ENCODE measurements at regions not wholly inside any gene's neighbourhood (a gene's known extent, or its start where the extent isn't known, plus 50 kb on each side); places are given as distances from the start of the nearest gene placed in this dataset.

DNA sequence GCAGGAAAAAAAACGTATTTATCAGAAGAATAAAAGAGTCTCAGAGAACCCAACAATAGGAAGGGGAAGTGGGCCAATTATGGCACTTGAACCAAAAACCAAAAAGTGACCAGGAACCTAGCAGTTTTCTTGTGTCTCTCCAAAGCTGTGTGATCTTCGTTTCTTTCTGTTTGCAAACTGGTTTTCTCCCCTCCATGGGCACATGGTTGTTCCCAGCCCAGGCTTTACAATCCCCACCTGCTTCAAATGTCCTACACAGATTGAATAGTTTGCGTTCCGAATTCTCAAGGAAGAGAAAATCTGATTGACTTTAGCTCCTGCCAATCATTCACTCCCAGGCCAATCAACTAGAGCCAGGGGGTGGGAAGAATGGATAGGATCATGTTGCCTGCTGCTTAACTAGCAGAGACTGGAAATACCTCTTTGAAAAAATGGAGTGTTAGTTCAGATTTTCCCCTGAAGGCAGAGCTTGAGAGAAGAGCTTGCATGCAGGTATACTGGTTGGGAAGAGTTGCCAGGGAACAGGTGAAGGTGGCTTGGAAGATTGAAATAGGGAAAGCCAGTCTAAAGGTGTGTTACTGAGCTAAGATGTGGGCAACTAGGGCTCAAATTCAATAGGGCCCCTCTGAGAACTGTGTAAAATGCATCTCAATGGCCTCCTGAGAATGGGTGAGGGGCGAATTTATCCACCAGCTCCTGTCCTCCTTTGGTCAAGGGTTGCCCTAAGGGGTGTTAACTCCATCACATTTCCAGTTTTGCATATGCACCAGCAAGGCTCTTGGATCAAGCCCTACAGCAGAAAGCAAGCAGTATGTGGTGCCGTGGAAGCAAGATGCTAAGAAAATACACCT, 106.4 kb upstream of the SRRM4 start:
- no peak for TF ChIP-seq EZH2 (IDR thresholded peaks at IDR 0.05; ENCODE audit: borderline replicate concordance, insufficient read depth, low read depth, low read length, poor library complexity, severe bottlenecking)
- TF ChIP-seq, protein P1, sequence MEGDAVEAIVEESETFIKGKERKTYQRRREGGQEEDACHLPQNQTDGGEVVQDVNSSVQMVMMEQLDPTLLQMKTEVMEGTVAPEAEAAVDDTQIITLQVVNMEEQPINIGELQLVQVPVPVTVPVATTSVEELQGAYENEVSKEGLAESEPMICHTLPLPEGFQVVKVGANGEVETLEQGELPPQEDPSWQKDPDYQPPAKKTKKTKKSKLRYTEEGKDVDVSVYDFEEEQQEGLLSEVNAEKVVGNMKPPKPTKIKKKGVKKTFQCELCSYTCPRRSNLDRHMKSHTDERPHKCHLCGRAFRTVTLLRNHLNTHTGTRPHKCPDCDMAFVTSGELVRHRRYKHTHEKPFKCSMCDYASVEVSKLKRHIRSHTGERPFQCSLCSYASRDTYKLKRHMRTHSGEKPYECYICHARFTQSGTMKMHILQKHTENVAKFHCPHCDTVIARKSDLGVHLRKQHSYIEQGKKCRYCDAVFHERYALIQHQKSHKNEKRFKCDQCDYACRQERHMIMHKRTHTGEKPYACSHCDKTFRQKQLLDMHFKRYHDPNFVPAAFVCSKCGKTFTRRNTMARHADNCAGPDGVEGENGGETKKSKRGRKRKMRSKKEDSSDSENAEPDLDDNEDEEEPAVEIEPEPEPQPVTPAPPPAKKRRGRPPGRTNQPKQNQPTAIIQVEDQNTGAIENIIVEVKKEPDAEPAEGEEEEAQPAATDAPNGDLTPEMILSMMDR (IDR thresholded peaks at IDR 0.05) = no peak

DNA sequence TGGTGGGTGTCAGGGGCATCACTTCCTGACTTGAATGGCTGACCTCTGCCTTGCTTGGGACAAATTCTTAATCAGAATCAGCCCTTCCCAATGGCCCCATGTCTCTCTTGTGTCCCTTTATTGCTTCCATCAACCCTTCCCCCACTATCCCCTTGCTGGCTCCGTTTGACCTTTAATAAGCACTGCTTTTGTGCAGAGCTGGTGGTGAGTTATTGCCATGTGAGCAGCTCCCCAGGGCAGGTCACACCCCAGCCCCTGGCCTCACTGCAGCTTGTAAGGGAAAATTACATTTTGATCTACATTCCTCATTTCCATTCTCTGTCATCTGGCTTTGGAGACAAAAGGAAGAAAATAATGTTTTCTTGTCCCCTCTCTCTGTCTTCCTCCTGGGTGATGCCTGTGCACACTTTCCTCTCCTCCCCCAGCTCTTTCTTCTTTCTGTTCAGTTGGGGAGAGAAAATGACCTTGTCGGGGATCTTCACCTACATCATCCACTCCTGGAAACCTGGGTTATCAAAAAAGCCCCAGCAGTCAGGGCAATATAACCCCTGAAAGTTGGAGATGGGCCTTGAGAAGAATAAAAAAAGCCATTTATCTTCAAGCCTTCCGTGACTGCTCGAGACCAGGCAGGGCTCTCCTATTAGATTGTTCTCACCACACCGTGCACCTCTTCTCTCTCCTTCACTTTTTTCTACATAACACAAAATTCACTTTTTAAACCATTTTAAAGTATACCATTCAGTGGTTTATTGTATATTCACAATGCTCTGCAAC, 100.4 kb upstream of the SRRM4 start:
- Mint-ChIP-seq H3K27me3 (no peaks in the 10 kb centered on the region), H3K9me3 (ENCODE audit: insufficient read depth) (peaks cover 2% of the 10 kb centered on the region), H3K4me3 (no peak overlapping the region), H3K27ac (no peak overlapping the region), H3K4me1 (no peaks in the 10 kb centered on the region)
- DNase-seq (no peak), ATAC-seq (ENCODE audit: low read depth) (no peak)
- Histone ChIP-seq H3K36me3 (replicated peaks in 1 of 2; ENCODE audit: control extremely low read depth in 1 of 2, control insufficient read depth in 1 of 2, extremely low read depth in 1 of 2, insufficient read depth in 2 of 2, low read length in 1 of 2) (no peaks in the 10 kb centered on the region), H3K27me3 (replicated peaks in 1 of 4; ENCODE audit: control extremely low read depth in 1 of 4, control insufficient read depth in 3 of 4, insufficient read depth in 4 of 4, low read length in 3 of 4) (peaks cover 0 to 2% (median 0%) of the 10 kb centered on the region in 4 experiments), H3K79me2 (ENCODE audit: control insufficient read depth, insufficient read depth, low read length) (no peaks in the 10 kb centered on the region), H4K20me1 (ENCODE audit: control insufficient read depth, insufficient read depth, low read length, poor library complexity, severe bottlenecking) (no peaks in the 10 kb centered on the region), H3K27ac (ENCODE audit: low read length in 2 of 2) (no peak overlapping the region), H3K9me3 (ENCODE audit: control extremely low read depth in 1 of 3, control insufficient read depth in 2 of 3, insufficient read depth in 1 of 3, low read length in 2 of 3) (no peaks in the 10 kb centered on the region), H3K4me2 (replicated peaks; ENCODE audit: low read depth, low read length, poor library complexity, severe bottlenecking) (no peak overlapping the region), H3K4me1 (ENCODE audit: control insufficient read depth in 2 of 2, insufficient read depth in 2 of 2, low read length in 2 of 2) (no peaks in the 10 kb centered on the region), H3K4me3 (ENCODE audit: control extremely low read depth in 1 of 5, extremely low read depth in 1 of 5, insufficient read depth in 1 of 5, low read depth in 2 of 5, low read length in 4 of 5) (no peak overlapping the region), H3K9ac (ENCODE audit: low read length) (no peak overlapping the region), H2AFZ (ENCODE audit: insufficient read depth, low read depth, low read length, poor library complexity, severe bottlenecking) (no peak overlapping the region)
- CTCF ChIA-PET = no interaction called here
- WGBS (ENCODE audit: insufficient coverage) = no CpG with 5 or more reads among the region's 5 CpGs
- TF ChIP-seq, protein P1 (IDR thresholded peaks at IDR 0.05) = no peak
- TF ChIP-seq EZH2 (IDR thresholded peaks at IDR 0.05; ENCODE audit: borderline replicate concordance, insufficient read depth, low read depth, low read length, poor library complexity, severe bottlenecking) = no peak
- POLR2A ChIA-PET = no interaction called here
- intact Hi-C loops (cut with micrococcal nuclease) = no loop called here

More for the DNA sequence above, 106.4 kb upstream of the SRRM4 start:
- Histone ChIP-seq H3K4me1 (ENCODE audit: control insufficient read depth in 2 of 2, insufficient read depth in 2 of 2, low read length in 2 of 2) (no peaks in the 10 kb centered on the region), H3K4me3 (ENCODE audit: control extremely low read depth in 1 of 5, extremely low read depth in 1 of 5, insufficient read depth in 1 of 5, low read depth in 2 of 5, low read length in 4 of 5) (no peak overlapping the region), H3K79me2 (ENCODE audit: control insufficient read depth, insufficient read depth, low read length) (no peaks in the 10 kb centered on the region), H3K27me3 (replicated peaks in 1 of 4; ENCODE audit: control extremely low read depth in 1 of 4, control insufficient read depth in 3 of 4, insufficient read depth in 4 of 4, low read length in 3 of 4) (no peaks in the 10 kb centered on the region), H3K4me2 (replicated peaks; ENCODE audit: low read depth, low read length, poor library complexity, severe bottlenecking) (no peak overlapping the region), H4K20me1 (ENCODE audit: control insufficient read depth, insufficient read depth, low read length, poor library complexity, severe bottlenecking) (no peaks in the 10 kb centered on the region), H3K9me3 (ENCODE audit: control extremely low read depth in 1 of 3, control insufficient read depth in 2 of 3, insufficient read depth in 1 of 3, low read length in 2 of 3) (no peaks in the 10 kb centered on the region), H2AFZ (ENCODE audit: insufficient read depth, low read depth, low read length, poor library complexity, severe bottlenecking) (no peak overlapping the region), H3K27ac (ENCODE audit: low read length in 2 of 2) (no peak overlapping the region), H3K9ac (ENCODE audit: low read length) (no peak overlapping the region), H3K36me3 (replicated peaks in 1 of 2; ENCODE audit: control extremely low read depth in 1 of 2, control insufficient read depth in 1 of 2, extremely low read depth in 1 of 2, insufficient read depth in 2 of 2, low read length in 1 of 2) (no peaks in the 10 kb centered on the region)
- intact Hi-C loops (cut with micrococcal nuclease) = no loop called here
- no peak overlapping the region for H3K4me3 Mint-ChIP-seq
- DNase-seq (no peak), ATAC-seq (ENCODE audit: low read depth) (no peak)
- no peaks in the 10 kb centered on the region for H3K9me3 Mint-ChIP-seq (ENCODE audit: insufficient read depth)
- H3K27me3 Mint-ChIP-seq = no peaks in the 10 kb centered on the region
- CTCF ChIA-PET = no interaction called here
- 8% methylated on average over 2 of the region's 6 CpGs for WGBS (ENCODE audit: insufficient coverage)
- H3K4me1 Mint-ChIP-seq = no peaks in the 10 kb centered on the region
- H3K27ac Mint-ChIP-seq = no peak overlapping the region
- POLR2A ChIA-PET = no interaction called here
